Caco-2 (cell line): ENCODE measurements at regions not wholly inside any gene's neighbourhood (a gene's known extent, or its start where the extent isn't known, plus 50 kb on each side); places are given as distances from the start of the nearest gene placed in this dataset.
A peak's percentile ranks its signal among the peaks of the same experiment; 100 is the strongest.

Experiments used
- BruUV-seq: library from RNA; stranded (reverse); fragments of 400-500 nt; replicated peaks from 2 replicates; lab custom pipeline; 2021; lab: Mats Ljungman, UMichigan
- CTCF ChIA-PET: fragments of 300-600 bp; sonication (Branson Sonifier 250); formaldehyde crosslinking; loops from one replicate; lab custom pipeline; 2022; ENCODE audit warnings: antibody characterized with exemption; lab: Charles Lee
- POLR2A ChIA-PET: fragments of 300-600 bp; sonication (Branson Sonifier 250); formaldehyde crosslinking; loops from one replicate; lab custom pipeline; 2022; ENCODE audit warnings: antibody characterized with exemption; lab: Charles Lee
- DNase-seq, 2 experiments: peaks; one replicate each; pipeline versions ENCODE4 v3.0.0 to v3.0.0-alpha.2; 2020 to 2022
- H3K27me3 ChIP-seq: replicated peaks from 2 replicates; pipeline ENCODE4 v1.6.0; 2011; ENCODE audit warnings: low read length; ENCODE audit not compliant: control insufficient read depth, insufficient read depth
- H3K36me3 ChIP-seq: 2 replicates; pipeline ENCODE4 v1.5.1; 2011; ENCODE audit warnings: low read length; ENCODE audit not compliant: control insufficient read depth, insufficient read depth
- H3K4me1 ChIP-seq: fragments of 250-450 bp; sonication (Bioruptor Pico); 2 replicates; pipeline ENCODE4 v1.5.1; 2020; ENCODE audit warnings: mild to moderate bottlenecking
- H3K4me3 ChIP-seq: 2 replicates; pipeline ENCODE4 v1.5.1; 2011; ENCODE audit warnings: low read depth, mild to moderate bottlenecking, control low read depth, low read length
- H3K9me3 ChIP-seq: fragments of 250-450 bp; sonication (Bioruptor Pico); 2 replicates; pipeline ENCODE4 v1.5.1; 2020; ENCODE audit warnings: mild to moderate bottlenecking, moderate library complexity
- H3K27ac Mint-ChIP-seq: one replicate; pipeline ENCODE4 v1.8.0; 2022; ENCODE audit warnings: mixed read lengths; ENCODE audit not compliant: unreplicated experiment
- H3K27me3 Mint-ChIP-seq: one replicate; pipeline ENCODE4 v1.8.0; 2022; ENCODE audit warnings: mixed read lengths; ENCODE audit not compliant: insufficient read depth, unreplicated experiment
- H3K36me3 Mint-ChIP-seq: one replicate; pipeline ENCODE4 v1.8.0; 2022; ENCODE audit warnings: mild to moderate bottlenecking, mixed read lengths; ENCODE audit not compliant: insufficient read depth, unreplicated experiment
- H3K4me1 Mint-ChIP-seq: one replicate; pipeline ENCODE4 v1.8.0; 2022; ENCODE audit warnings: low read depth, mixed read lengths; ENCODE audit not compliant: unreplicated experiment
- H3K4me3 Mint-ChIP-seq: one replicate; pipeline ENCODE4 v1.8.0; 2022; ENCODE audit warnings: mild to moderate bottlenecking, moderate library complexity, mixed read lengths; ENCODE audit not compliant: unreplicated experiment
- H3K9me3 Mint-ChIP-seq: one replicate; pipeline ENCODE4 v1.8.0; 2022; ENCODE audit warnings: mixed read lengths; ENCODE audit not compliant: unreplicated experiment
- CTCF ChIP-seq, 2 experiments: fragments of 200-600 bp in 1 of 2; IDR thresholded peaks; 1 replicate in 1 of 2; 2 replicates in 1 of 2; pipeline versions ENCODE4 v1.5.1 to v1.8.0; 2011 to 2022; ENCODE audit warnings: antibody characterized with exemption in 1 of 2, control low read depth in 1 of 2, inconsistent platforms in 1 of 2, low read depth in 1 of 2, low read length in 1 of 2, mild to moderate bottlenecking in 1 of 2, moderate library complexity in 1 of 2; ENCODE audit not compliant: insufficient read depth in 1 of 2, severe bottlenecking in 1 of 2, unreplicated experiment in 1 of 2
- intact Hi-C: fragments of 100-400 bp; cut with micrococcal nuclease; formaldehyde crosslinking; loops from one replicate; pipeline ENCODE4 v1.10.0; 2022; ENCODE audit not compliant: unreplicated experiment

- Mint-ChIP-seq H3K9me3 (no peaks in the 10 kb centered on the region), H3K4me3 (no peak overlapping the region), H3K27ac (no peak overlapping the region), H3K36me3 (peaks cover 6% of the 10 kb centered on the region), H3K4me1 (peaks cover 11% of the 10 kb centered on the region), H3K27me3 (peaks cover 7% of the 10 kb centered on the region)
- BruUV-seq: no TSS peak
- intact Hi-C loops: no loop called here
- ChIA-PET POLR2A (no interaction called here), CTCF (no interaction called here)
- Histone ChIP-seq H3K27me3 (no peaks in the 10 kb centered on the region), H3K4me3 (no peak overlapping the region), H3K9me3 (no peaks in the 10 kb centered on the region), H3K36me3 (no peaks in the 10 kb centered on the region), H3K4me1 (no peaks in the 10 kb centered on the region)
- no peak for TF ChIP-seq CTCF (IDR thresholded peaks at IDR 0.05; ENCODE audit: insufficient read depth in 1 of 2, low read depth in 1 of 2, low read length in 1 of 2, severe bottlenecking in 1 of 2, unreplicated experiment in 1 of 2)
- DNase-seq: no peak
These were observed 62.0 kb downstream of the GPX5 start for GRCh38 chr6:28587746-28588075.

- H3K9me3 Mint-ChIP-seq: no peaks in the 10 kb centered on the region
- no peaks in the 10 kb centered on the region for H3K27me3 ChIP-seq
- H3K4me3 Mint-ChIP-seq: peak overlapping the region; percentile 55
- H3K27ac Mint-ChIP-seq: no peak overlapping the region
- no TSS peak for BruUV-seq
- ChIA-PET POLR2A (no interaction called here), CTCF (interaction anchor here (1.4 kb wide), 1 partner anchor 18 kb away, joined by 6 read pairs; no protein-coding TSS in a partner anchor)
- intact Hi-C loops: loop anchor here (1.0 kb wide), 1 partner anchor 96 kb away; no protein-coding TSS in a partner anchor
- H3K4me1 Mint-ChIP-seq: peaks cover 11% of the 10 kb centered on the region
- DNase-seq: no peak
- H3K36me3 ChIP-seq: no peaks in the 10 kb centered on the region
- no peaks in the 10 kb centered on the region for H3K4me1 ChIP-seq
- no peaks in the 10 kb centered on the region for H3K9me3 ChIP-seq
- no peak for TF ChIP-seq CTCF (IDR thresholded peaks at IDR 0.05; ENCODE audit: insufficient read depth in 1 of 2, low read depth in 1 of 2, low read length in 1 of 2, severe bottlenecking in 1 of 2, unreplicated experiment in 1 of 2)
- H3K36me3 Mint-ChIP-seq: peaks cover 6% of the 10 kb centered on the region
- H3K4me3 ChIP-seq: no peak overlapping the region
- H3K27me3 Mint-ChIP-seq: peaks cover 7% of the 10 kb centered on the region
These were observed 63.0 kb downstream of the GPX5 start for GRCh38 chr6:28588666-28589065.

- no peaks in the 10 kb centered on the region for H3K4me1 ChIP-seq
- H3K27me3 Mint-ChIP-seq: peaks cover 7% of the 10 kb centered on the region
- H3K9me3 ChIP-seq: no peaks in the 10 kb centered on the region
- TF ChIP-seq CTCF (IDR thresholded peaks at IDR 0.05; ENCODE audit: insufficient read depth in 1 of 2, low read depth in 1 of 2, low read length in 1 of 2, severe bottlenecking in 1 of 2, unreplicated experiment in 1 of 2): no peak
- H3K27ac Mint-ChIP-seq: no peak overlapping the region
- no peaks in the 10 kb centered on the region for H3K9me3 Mint-ChIP-seq
- H3K36me3 ChIP-seq: no peaks in the 10 kb centered on the region
- peak; percentile 76 to 83 for DNase-seq
- CTCF ChIA-PET: interaction anchor here (1.4 kb wide), 1 partner anchor 17 kb away, joined by 6 read pairs; no protein-coding TSS in a partner anchor
- peak overlapping the region; percentile 3; the same call in 1 of the 2 replicates for H3K4me3 ChIP-seq
- peaks cover 6% of the 10 kb centered on the region for H3K36me3 Mint-ChIP-seq
- BruUV-seq: TSS peak; percentile 100
- H3K4me1 Mint-ChIP-seq: peaks cover 11% of the 10 kb centered on the region
- no peaks in the 10 kb centered on the region for H3K27me3 ChIP-seq
- intact Hi-C loops: loop anchor here (1.0 kb wide), 1 partner anchor 95 kb away; no protein-coding TSS in a partner anchor
- peak overlapping the region; percentile 55 for H3K4me3 Mint-ChIP-seq
- POLR2A ChIA-PET: no interaction called here
These were observed 63.7 kb downstream of the GPX5 start for GRCh38 chr6:28589234-28589956.
